Omental fat pad (tissue), 3 donors: ENCODE measurements at regions not wholly inside any gene's neighbourhood (a gene's known extent, or its start where the extent isn't known, plus 50 kb on each side); places are given as distances from the start of the nearest gene placed in this dataset.
"Not testable (repeated sequence)": the region's sequence is repeated elsewhere in the genome, so short reads cannot be mapped to it uniquely, and the experiment has no call there.

ENCODE experiments used
- ATAC-seq: fragments of 150-250 bp; one replicate; pipeline ENCODE4 v1.9.1; 2016; ENCODE audit warnings: mild to moderate bottlenecking, moderate library complexity; ENCODE audit not compliant: low FRiP score
- DNase-seq: peaks from one replicate; pipeline ENCODE4 v3.0.0-alpha.2; 2019; ENCODE audit warnings: low spot score
- TF ChIP-seq, protein P1 (sequence below), 3 donors: fragments of 450-650 bp; IDR thresholded peaks; one replicate each; pipeline ENCODE4 v1.5.1; 2016 to 2017; ENCODE audit warnings: antibody characterized with exemption in 3 of 3, mild to moderate bottlenecking in 3 of 3, moderate library complexity in 2 of 3

GRCh38 chrX:121169099-121170035 is 122.0 kb downstream of the GLUD2 start:
- TF ChIP-seq, protein P1, sequence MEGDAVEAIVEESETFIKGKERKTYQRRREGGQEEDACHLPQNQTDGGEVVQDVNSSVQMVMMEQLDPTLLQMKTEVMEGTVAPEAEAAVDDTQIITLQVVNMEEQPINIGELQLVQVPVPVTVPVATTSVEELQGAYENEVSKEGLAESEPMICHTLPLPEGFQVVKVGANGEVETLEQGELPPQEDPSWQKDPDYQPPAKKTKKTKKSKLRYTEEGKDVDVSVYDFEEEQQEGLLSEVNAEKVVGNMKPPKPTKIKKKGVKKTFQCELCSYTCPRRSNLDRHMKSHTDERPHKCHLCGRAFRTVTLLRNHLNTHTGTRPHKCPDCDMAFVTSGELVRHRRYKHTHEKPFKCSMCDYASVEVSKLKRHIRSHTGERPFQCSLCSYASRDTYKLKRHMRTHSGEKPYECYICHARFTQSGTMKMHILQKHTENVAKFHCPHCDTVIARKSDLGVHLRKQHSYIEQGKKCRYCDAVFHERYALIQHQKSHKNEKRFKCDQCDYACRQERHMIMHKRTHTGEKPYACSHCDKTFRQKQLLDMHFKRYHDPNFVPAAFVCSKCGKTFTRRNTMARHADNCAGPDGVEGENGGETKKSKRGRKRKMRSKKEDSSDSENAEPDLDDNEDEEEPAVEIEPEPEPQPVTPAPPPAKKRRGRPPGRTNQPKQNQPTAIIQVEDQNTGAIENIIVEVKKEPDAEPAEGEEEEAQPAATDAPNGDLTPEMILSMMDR (IDR thresholded peaks at IDR 0.05), result no peak
- ATAC-seq (no peak), DNase-seq (no peak)

DNA sequence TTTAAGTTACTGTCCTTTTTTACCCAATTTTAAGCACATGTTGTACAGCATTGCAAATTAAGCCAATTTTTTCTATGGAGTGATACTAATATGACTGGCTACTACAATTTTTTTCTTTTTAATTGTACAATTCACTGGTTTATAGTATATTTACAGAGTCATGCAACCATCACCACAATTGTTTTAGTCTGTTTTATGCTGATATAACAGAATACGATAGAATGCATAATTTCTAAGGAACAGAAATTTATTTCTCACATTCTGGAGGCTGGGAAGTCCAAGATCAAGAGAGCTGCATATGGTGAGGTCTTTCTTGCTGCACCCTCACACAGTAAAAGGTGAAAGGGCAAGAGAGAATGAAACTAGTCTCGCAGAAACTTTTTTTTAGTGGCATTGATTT is 125.3 kb downstream of the GLUD2 start:
- ATAC-seq, result no peak
- no peak for DNase-seq
- TF ChIP-seq, protein P1 (IDR thresholded peaks at IDR 0.05), result no peak

GRCh38 chrX:121179972-121180371 is 132.6 kb downstream of the GLUD2 start:
- no peak for ATAC-seq
- TF ChIP-seq, protein P1 (IDR thresholded peaks at IDR 0.05), result no peak
- DNase-seq, result no peak

DNA sequence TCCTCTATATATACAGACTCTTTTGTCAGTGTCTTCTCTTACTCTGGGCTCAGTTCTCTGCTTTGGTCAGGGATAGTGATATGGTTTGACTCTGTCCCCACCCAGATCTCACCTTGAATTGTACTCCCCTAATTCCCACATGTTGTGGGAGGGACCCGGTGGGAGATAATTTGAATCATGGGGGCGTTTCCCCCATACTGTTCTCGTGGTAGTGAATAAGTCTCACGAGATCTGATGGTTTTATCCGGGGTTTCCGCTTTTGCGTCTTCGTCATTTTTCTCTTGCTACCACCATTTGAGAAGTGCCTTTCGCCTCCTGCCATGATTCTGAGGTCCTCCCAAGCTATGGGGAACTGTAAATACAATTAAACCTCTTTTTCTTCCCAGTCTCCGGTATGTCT is 144.4 kb downstream of the GLUD2 start:
- no peak for DNase-seq
- TF ChIP-seq, protein P1 (IDR thresholded peaks at IDR 0.05), result no peak
- no peak for ATAC-seq

DNA sequence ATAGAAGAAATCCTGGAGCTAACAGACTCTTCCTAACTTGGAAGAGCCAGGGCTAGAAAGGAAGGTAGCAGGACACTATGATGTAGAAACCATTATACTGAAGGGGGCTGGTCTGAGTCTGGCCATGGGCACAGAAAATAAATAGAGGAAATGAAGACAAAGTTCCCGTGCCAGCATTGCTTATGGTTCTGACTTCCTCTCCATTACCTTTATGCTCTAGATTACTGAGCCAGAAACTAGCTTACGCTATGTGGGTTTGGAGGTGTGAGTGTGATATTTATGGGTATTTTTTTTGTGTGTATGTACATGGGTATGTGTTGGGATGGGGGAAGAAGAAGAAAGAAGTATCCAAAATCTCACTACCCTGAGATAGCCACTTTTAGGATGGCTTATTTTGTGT is 148.3 kb downstream of the GLUD2 start:
- ATAC-seq, result no peak
- DNase-seq, result no peak
- TF ChIP-seq, protein P1 (IDR thresholded peaks at IDR 0.05), result no peak

- ATAC-seq, DNase-seq: not testable (repeated sequence)
These were observed 149.5 kb downstream of the GLUD2 start for GRCh38 chrX:121196872-121197444.

GRCh38 chrX:121208563-121208962 is 161.2 kb downstream of the GLUD2 start:
- TF ChIP-seq, protein P1 (IDR thresholded peaks at IDR 0.05), result no peak
- DNase-seq, result no peak
- no peak for ATAC-seq
